ENCODE measurements at regions not wholly inside any gene's neighbourhood (a gene's known extent, or its start where the extent isn't known, plus 50 kb on each side); places are given as distances from the start of the nearest gene placed in this dataset.

GRCh38 chr11:127461241-127462064 lies 460.9 kb upstream of the KIRREL3 start:
- no peak for DNase-seq

- DNase-seq: no peak
Measured at GRCh38 chr11:127458561-127458960, 458.0 kb upstream of the KIRREL3 start.

- peak; percentile 81 for DNase-seq
Measured at GRCh38 chr11:127454856-127455255, 454.3 kb upstream of the KIRREL3 start.

GRCh38 chr11:127452533-127452932 lies 452.0 kb upstream of the KIRREL3 start:
- no peak for DNase-seq

- DNase-seq: no peak
Measured at GRCh38 chr11:127451861-127452260, 451.3 kb upstream of the KIRREL3 start.

GRCh38 chr11:127448101-127448500 lies 447.5 kb upstream of the KIRREL3 start:
- DNase-seq: no peak

- DNase-seq: no peak
Measured at GRCh38 chr11:127445476-127445875, 444.9 kb upstream of the KIRREL3 start.

GRCh38 chr11:127443297-127443696 lies 442.7 kb upstream of the KIRREL3 start:
- no peak for DNase-seq

GRCh38 chr11:127440616-127441015 lies 440.0 kb upstream of the KIRREL3 start:
- DNase-seq: no peak

GRCh38 chr11:127425281-127425680 lies 424.7 kb upstream of the KIRREL3 start:
- no peak for DNase-seq

- DNase-seq: no peak
Measured at GRCh38 chr11:127424661-127425060, 424.1 kb upstream of the KIRREL3 start.

GRCh38 chr11:127420139-127420538 lies 419.6 kb upstream of the KIRREL3 start:
- no peak for DNase-seq

- no peak for DNase-seq
Measured at GRCh38 chr11:127412722-127413380, 412.3 kb upstream of the KIRREL3 start.

GRCh38 chr11:127412234-127412633 lies 411.7 kb upstream of the KIRREL3 start:
- no peak for DNase-seq

GRCh38 chr11:127411283-127411682 lies 410.7 kb upstream of the KIRREL3 start:
- DNase-seq: no peak

GRCh38 chr11:127395034-127395433 lies 394.5 kb upstream of the KIRREL3 start:
- DNase-seq: no peak

- no peak for DNase-seq
Measured at GRCh38 chr11:127393460-127393997, 393.0 kb upstream of the KIRREL3 start.

- DNase-seq: no peak
Measured at GRCh38 chr11:127392575-127392974, 392.0 kb upstream of the KIRREL3 start.

- DNase-seq: no peak
Measured at GRCh38 chr11:127390465-127390864, 389.9 kb upstream of the KIRREL3 start.

GRCh38 chr11:127385071-127385470 lies 384.5 kb upstream of the KIRREL3 start:
- DNase-seq: no peak

GRCh38 chr11:127383026-127383425 lies 382.5 kb upstream of the KIRREL3 start:
- no peak for DNase-seq

- no peak for DNase-seq
Measured at GRCh38 chr11:127381247-127381646, 380.7 kb upstream of the KIRREL3 start.

- DNase-seq: no peak
Measured at GRCh38 chr11:127379686-127380085, 379.1 kb upstream of the KIRREL3 start.

GRCh38 chr11:127376301-127376700 lies 375.7 kb upstream of the KIRREL3 start:
- no peak for DNase-seq
